B cell (primary cell): ENCODE measurements at regions not wholly inside any gene's neighbourhood (a gene's known extent, or its start where the extent isn't known, plus 50 kb on each side); places are given as distances from the start of the nearest gene placed in this dataset.

Source experiments
- CTCF ChIP-seq: fragments of 200-600 bp; IDR thresholded peaks from one replicate; pipeline ENCODE4 v1.8.0; 2022; ENCODE audit warnings: antibody characterized with exemption, mild to moderate bottlenecking
- EZH2 ChIP-seq: IDR thresholded peaks from 2 replicates; pipeline ENCODE4 v1.6.1; 2012; ENCODE audit warnings: borderline replicate concordance, low read depth, mild to moderate bottlenecking, moderate library complexity, low read length; ENCODE audit not compliant: insufficient read depth, poor library complexity, severe bottlenecking

- TF ChIP-seq CTCF (no peak), EZH2 (no peak)
Measured at GRCh38 chr4:43341741-43342140, 449.2 kb downstream of the GRXCR1 start.
